Kidney epithelial cell (primary cell): ENCODE measurements at regions not wholly inside any gene's neighbourhood (a gene's known extent, or its start where the extent isn't known, plus 50 kb on each side); places are given as distances from the start of the nearest gene placed in this dataset.

Source experiments
- DNase-seq: peaks from one replicate; pipeline ENCODE4 v3.0.0-alpha.2; 2010; ENCODE audit warnings: low read depth
- H3K27me3 ChIP-seq: 2 replicates; pipeline ENCODE4 v1.6.0; 2011; ENCODE audit warnings: low read length; ENCODE audit not compliant: control insufficient read depth, insufficient read depth
- H3K36me3 ChIP-seq: 2 replicates; pipeline ENCODE4 v1.5.1; 2011; ENCODE audit warnings: low read length; ENCODE audit not compliant: control insufficient read depth, insufficient read depth
- H3K4me3 ChIP-seq: 2 replicates; pipeline ENCODE4 v1.5.1; 2011; ENCODE audit warnings: low read depth, mild to moderate bottlenecking, control low read depth, low read length
- TF ChIP-seq, protein P1 (sequence below): IDR thresholded peaks from 2 replicates; pipeline ENCODE4 v1.5.1; 2011; ENCODE audit warnings: mild to moderate bottlenecking, moderate library complexity, low read length, control low read depth, inconsistent platforms; ENCODE audit not compliant: insufficient read depth, poor library complexity, severe bottlenecking

DNA sequence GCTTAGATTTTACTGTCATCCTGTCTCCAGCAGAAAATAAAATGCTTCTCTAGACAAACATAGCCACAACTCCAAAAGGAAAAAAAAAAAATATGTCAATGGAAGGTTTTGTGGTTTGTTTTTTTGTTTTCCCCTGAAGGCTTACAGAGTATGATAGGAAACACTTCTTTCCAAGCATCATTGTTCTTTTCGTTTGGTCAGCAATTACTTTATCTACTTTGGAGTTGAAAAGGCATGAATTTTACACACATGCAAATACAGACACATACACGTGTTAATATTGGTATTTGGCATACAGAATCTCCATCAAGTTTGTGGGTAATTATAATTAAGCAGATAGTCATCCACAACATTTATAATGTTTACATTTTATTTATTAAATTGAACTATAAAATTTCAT is 496.9 kb upstream of the MBL2 start:
- DNase-seq = no peak
- no peaks in the 10 kb centered on the region for H3K36me3 ChIP-seq
- H3K4me3 ChIP-seq = no peak overlapping the region
- H3K27me3 ChIP-seq = no peaks in the 10 kb centered on the region
- TF ChIP-seq, protein P1, sequence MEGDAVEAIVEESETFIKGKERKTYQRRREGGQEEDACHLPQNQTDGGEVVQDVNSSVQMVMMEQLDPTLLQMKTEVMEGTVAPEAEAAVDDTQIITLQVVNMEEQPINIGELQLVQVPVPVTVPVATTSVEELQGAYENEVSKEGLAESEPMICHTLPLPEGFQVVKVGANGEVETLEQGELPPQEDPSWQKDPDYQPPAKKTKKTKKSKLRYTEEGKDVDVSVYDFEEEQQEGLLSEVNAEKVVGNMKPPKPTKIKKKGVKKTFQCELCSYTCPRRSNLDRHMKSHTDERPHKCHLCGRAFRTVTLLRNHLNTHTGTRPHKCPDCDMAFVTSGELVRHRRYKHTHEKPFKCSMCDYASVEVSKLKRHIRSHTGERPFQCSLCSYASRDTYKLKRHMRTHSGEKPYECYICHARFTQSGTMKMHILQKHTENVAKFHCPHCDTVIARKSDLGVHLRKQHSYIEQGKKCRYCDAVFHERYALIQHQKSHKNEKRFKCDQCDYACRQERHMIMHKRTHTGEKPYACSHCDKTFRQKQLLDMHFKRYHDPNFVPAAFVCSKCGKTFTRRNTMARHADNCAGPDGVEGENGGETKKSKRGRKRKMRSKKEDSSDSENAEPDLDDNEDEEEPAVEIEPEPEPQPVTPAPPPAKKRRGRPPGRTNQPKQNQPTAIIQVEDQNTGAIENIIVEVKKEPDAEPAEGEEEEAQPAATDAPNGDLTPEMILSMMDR = no peak

DNA sequence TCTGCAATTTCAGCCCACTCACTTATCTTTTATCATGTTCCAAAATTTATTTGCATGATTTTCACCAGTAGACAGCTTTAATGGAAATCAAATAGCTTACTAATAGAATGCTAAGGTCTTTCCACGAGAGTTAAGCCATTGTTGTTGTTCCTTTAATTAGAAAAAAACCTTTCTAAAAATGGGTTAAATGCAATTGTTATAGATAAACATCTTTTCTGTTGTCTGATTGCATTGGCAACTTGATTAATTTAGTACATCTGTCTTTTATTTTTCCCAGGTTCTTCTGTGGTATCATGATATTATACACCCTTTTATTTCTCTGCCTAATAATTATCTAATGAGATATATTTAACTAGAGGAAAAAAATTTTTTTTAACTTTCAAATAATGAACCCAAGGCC is 487.6 kb upstream of the MBL2 start:
- no peaks in the 10 kb centered on the region for H3K36me3 ChIP-seq
- H3K4me3 ChIP-seq = no peak overlapping the region
- H3K27me3 ChIP-seq = no peaks in the 10 kb centered on the region
- DNase-seq = no peak
- TF ChIP-seq, protein P1 = no peak

DNA sequence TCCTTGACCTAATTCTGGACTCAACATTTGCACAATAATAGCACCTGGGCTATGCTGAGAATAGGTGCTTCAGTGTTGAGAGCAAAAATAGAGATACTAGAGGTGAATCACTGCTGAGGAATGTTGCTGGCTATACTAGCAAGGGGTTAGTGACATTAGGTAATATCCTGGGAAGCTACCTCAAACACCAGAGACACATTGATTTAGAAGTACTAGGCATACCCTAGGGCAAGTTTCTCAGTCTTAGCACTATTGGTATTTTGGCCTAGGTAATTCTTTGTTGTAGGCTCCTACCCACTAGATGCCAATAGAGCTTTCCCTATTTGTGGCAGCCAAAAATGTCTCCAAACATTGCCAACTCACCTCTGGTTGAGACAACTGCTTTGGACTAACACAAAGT is 484.0 kb upstream of the MBL2 start:
- TF ChIP-seq, protein P1 = no peak
- Histone ChIP-seq H3K36me3 (no peaks in the 10 kb centered on the region), H3K27me3 (no peaks in the 10 kb centered on the region), H3K4me3 (no peak overlapping the region)
- DNase-seq = peak; percentile 29

DNA sequence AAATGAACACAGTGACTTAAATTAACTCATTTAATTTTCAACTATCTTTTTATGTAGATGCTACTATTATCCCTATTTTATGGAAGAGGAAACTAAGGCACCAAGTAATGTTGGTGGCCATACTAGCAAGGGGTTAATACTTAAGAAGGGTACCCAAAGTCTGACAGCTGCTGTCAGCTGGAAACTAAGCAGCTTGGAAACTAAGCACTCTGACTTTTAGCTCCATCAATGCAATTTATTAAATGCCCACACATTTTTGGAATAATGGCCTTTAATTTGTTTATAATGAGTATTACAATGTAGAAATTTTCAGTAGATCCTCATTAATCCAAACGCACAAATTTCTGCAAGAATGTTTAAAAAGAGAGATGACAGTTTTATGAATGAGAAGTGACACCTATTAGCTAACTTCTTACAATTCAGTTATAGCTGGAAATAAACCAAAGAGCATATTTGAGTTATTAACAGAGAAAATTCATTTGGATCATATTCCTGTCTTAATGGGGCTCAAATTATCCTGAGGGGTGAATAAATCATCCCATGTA is 483.1 kb upstream of the MBL2 start:
- Histone ChIP-seq H3K27me3 (no peaks in the 10 kb centered on the region), H3K4me3 (no peak overlapping the region), H3K36me3 (no peaks in the 10 kb centered on the region)
- no peak for DNase-seq
- TF ChIP-seq, protein P1 = no peak

DNA sequence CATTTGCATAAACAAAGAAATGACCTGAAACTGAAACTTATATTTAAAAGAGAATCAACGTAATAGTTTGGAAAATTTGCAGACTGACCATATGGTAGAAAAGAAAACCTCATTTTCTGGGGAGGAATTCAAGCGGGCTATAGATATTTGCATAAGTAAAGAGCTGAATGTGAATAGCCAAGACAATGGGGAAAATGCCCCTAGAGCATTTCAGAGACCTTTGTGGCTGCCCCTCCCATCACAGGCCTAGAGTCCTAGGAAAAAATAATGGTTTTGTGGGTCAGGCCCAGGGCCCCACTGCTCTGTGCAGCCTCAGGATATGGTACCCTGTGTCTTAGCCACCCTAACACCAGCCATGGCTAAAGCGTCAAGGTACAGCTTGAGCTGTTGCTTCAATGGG is 480.6 kb upstream of the MBL2 start:
- Histone ChIP-seq H3K27me3 (no peaks in the 10 kb centered on the region), H3K36me3 (no peaks in the 10 kb centered on the region), H3K4me3 (no peak overlapping the region)
- DNase-seq = no peak
- TF ChIP-seq, protein P1 = no peak

DNA sequence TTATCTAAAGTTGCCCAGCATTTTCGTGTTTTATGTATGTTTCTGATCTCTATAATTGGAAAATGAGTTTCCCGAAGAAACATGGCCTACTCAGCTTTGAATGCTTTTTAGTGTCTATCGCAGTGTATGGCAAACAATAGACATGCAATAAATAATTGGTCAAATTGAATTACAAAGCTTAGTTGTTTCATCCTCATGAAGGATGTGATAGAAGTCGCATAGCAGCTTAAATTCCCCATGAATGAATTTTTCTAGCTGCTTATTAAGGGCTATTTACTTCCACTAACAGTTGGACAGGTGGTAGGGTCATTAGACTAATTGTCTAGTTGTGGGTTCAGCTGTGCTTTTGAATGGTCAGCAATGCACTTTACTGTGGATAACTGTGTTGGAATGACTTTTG is 467.3 kb upstream of the MBL2 start:
- DNase-seq = no peak
- H3K36me3 ChIP-seq = no peaks in the 10 kb centered on the region
- H3K27me3 ChIP-seq = no peaks in the 10 kb centered on the region
- H3K4me3 ChIP-seq = no peak overlapping the region
- TF ChIP-seq, protein P1 = no peak
